Esophagus muscularis mucosa (tissue), 3 donors: ENCODE measurements at regions not wholly inside any gene's neighbourhood (a gene's known extent, or its start where the extent isn't known, plus 50 kb on each side); places are given as distances from the start of the nearest gene placed in this dataset.

Experiments used
- POLR2A ChIP-seq: fragments of 450-650 bp; IDR thresholded peaks from one replicate; pipeline ENCODE4 v1.6.1; 2017; ENCODE audit warnings: antibody characterized with exemption, moderate library complexity, mild to moderate bottlenecking, low read depth
- TF ChIP-seq, protein P1 (sequence below), 3 experiments: fragments of 200-600 bp in 2 of 3; fragments of 450-650 bp in 1 of 3; sonication (generic) in 2 of 3; IDR thresholded peaks; one replicate each; pipeline ENCODE4 v1.5.1; 2017 to 2019; ENCODE audit warnings: antibody characterized with exemption in 3 of 3, mild to moderate bottlenecking in 2 of 3, moderate library complexity in 1 of 3

DNA sequence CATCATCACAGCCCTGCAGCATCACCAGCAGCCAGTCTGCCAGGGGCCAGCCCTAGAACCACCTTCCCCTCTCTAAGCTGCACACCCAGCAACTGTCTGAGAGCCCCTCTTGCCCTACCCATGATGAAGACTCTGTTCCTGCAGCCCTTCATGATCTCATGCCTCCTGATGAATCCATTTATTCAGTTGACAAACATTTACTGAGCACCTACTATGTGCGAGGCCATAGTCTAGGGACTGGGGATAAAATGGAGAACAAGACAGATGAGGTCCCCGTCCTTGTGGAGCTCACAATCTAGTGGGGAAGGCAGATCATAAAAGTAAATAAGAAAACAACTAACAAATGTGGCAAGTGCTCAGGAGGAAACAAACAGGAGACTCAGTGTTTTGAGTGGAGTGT lies 96.3 kb downstream of the PCDH1 start:
- TF ChIP-seq, protein P1, sequence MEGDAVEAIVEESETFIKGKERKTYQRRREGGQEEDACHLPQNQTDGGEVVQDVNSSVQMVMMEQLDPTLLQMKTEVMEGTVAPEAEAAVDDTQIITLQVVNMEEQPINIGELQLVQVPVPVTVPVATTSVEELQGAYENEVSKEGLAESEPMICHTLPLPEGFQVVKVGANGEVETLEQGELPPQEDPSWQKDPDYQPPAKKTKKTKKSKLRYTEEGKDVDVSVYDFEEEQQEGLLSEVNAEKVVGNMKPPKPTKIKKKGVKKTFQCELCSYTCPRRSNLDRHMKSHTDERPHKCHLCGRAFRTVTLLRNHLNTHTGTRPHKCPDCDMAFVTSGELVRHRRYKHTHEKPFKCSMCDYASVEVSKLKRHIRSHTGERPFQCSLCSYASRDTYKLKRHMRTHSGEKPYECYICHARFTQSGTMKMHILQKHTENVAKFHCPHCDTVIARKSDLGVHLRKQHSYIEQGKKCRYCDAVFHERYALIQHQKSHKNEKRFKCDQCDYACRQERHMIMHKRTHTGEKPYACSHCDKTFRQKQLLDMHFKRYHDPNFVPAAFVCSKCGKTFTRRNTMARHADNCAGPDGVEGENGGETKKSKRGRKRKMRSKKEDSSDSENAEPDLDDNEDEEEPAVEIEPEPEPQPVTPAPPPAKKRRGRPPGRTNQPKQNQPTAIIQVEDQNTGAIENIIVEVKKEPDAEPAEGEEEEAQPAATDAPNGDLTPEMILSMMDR (IDR thresholded peaks at IDR 0.05) = no peak
- no peak for TF ChIP-seq POLR2A
